Hepatocyte (in vitro differentiated cells): ENCODE measurements at regions not wholly inside any gene's neighbourhood (a gene's known extent, or its start where the extent isn't known, plus 50 kb on each side); places are given as distances from the start of the nearest gene placed in this dataset.

Experiments used
- CTCF ChIP-seq: fragments of 200-600 bp; sonication (generic); IDR thresholded peaks from 2 replicates; pipeline ENCODE4 v1.5.1; 2016; ENCODE audit warnings: antibody characterized with exemption, mild to moderate bottlenecking; ENCODE audit not compliant: poor library complexity
- EZH2phosphoT487 ChIP-seq: fragments of 200-600 bp; sonication (generic); IDR thresholded peaks from one replicate; pipeline ENCODE4 v1.6.1; 2018; ENCODE audit warnings: antibody characterized with exemption, mild to moderate bottlenecking, low read depth, moderate library complexity; ENCODE audit not compliant: unreplicated experiment, severe bottlenecking

DNA sequence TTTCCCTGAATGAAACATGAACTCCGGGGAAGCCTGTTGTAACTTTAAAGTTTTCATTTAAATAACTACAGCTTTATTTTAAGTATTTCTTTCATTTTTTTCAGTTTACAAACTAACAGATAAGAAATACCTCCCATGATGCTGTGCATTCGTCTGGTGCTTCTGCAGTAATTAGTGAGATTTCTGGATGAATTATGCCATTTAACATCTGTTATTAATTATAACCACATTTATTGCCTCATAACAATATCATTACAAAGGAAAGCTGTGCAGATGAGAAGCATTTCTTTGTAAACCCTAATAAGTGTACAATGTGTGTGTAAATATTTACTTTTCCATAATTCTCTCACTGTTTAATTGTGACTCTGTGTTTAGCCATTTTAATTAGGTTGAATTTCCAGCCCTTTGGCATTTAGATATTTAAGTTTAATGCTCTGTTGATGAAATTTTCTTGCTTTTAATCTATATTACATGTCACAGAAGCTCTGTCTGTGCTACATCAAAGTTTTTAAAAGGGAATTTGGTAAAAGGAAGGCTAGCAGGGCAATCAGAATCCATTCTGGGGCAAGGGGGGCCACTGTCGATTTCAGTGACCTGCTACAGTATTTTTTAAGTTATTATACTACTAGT lies 418.0 kb downstream of the SPATA31D1 start:
- TF ChIP-seq CTCF, result no peak
- TF ChIP-seq EZH2phosphoT487, result no peak
